Muscle layer of duodenum (tissue), 2 donors: ENCODE measurements at regions not wholly inside any gene's neighbourhood (a gene's known extent, or its start where the extent isn't known, plus 50 kb on each side); places are given as distances from the start of the nearest gene placed in this dataset.

Experiments used
- H3K27ac ChIP-seq: one replicate; pipeline ENCODE4 v1.7.0; 2013; ENCODE audit warnings: mild to moderate bottlenecking, low read length
- H3K27me3 ChIP-seq: one replicate; pipeline ENCODE4 v1.7.0; 2013; ENCODE audit warnings: low read depth, mild to moderate bottlenecking, control low read depth, low read length
- H3K36me3 ChIP-seq, 2 donors: one replicate each; pipeline ENCODE4 v1.7.0; 2013; ENCODE audit warnings: low read length in 2 of 2, control low read depth in 1 of 2, mild to moderate bottlenecking in 1 of 2; ENCODE audit not compliant: insufficient read depth in 2 of 2, control insufficient read depth in 1 of 2
- H3K4me1 ChIP-seq, 2 donors: one replicate each; pipeline ENCODE4 v1.7.0; 2013; ENCODE audit warnings: low read length in 2 of 2, mild to moderate bottlenecking in 2 of 2, control low read depth in 1 of 2, moderate library complexity in 1 of 2; ENCODE audit not compliant: insufficient read depth in 2 of 2, control insufficient read depth in 1 of 2
- H3K4me3 ChIP-seq, 2 donors: one replicate each; pipeline ENCODE4 v1.7.0; 2013; ENCODE audit warnings: low read length in 2 of 2, low read depth in 1 of 2, mild to moderate bottlenecking in 1 of 2
- H3K9me3 ChIP-seq, 2 donors: one replicate each; pipeline ENCODE4 v1.7.0; 2013; ENCODE audit warnings: low read length in 2 of 2, control low read depth in 1 of 2, mild to moderate bottlenecking in 1 of 2; ENCODE audit not compliant: control insufficient read depth in 1 of 2
- donor health status: healthy.

DNA sequence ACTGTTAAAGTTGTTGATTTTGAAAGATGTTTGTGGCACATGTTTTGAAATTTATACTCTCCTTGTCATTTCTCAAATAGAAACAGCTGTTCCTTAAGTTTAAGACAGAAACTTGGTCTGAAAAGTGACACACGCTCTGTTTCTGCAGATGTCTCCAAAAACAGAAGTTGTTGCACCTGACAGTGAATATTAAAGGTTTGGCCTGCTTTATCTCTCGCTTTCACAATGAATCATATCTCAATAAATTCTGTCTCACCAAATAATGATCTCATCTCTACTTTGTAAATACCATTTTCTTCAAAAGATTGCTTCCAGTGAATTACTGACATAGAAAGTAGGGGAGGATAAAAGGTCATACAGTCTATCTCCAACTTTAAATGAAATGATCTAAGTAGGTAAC is 294.9 kb upstream of the SYT4 start:
- H3K9me3 ChIP-seq: no peaks in the 10 kb centered on the region
- no peak overlapping the region for H3K4me3 ChIP-seq

DNA sequence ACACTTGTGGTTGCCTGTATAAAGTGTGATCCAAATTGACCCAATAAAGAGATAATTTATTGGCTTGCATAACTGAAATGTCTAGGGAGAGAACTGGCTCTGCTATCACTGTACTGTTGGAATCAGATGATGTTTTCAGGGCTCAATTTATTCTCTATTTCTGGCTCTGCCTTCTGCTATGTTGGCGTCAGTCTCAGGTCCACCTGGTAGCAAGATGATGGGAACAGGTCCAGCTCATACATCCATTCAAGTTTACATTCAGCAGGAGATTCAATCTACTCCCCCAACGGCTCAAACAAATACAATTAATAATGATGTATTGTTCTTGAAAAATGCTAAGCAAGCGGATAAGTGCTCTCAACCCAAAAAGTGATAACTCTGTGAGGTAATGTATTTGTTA is 297.7 kb upstream of the SYT4 start:
- Histone ChIP-seq H3K36me3 (no peaks in the 10 kb centered on the region), H3K27ac (no peak overlapping the region), H3K4me3 (no peak overlapping the region), H3K27me3 (no peaks in the 10 kb centered on the region), H3K9me3 (no peaks in the 10 kb centered on the region), H3K4me1 (no peaks in the 10 kb centered on the region)

More for the DNA sequence above, 294.9 kb upstream of the SYT4 start:
- Histone ChIP-seq H3K27me3 (no peaks in the 10 kb centered on the region), H3K27ac (no peak overlapping the region), H3K4me1 (no peaks in the 10 kb centered on the region), H3K36me3 (no peaks in the 10 kb centered on the region)

DNA sequence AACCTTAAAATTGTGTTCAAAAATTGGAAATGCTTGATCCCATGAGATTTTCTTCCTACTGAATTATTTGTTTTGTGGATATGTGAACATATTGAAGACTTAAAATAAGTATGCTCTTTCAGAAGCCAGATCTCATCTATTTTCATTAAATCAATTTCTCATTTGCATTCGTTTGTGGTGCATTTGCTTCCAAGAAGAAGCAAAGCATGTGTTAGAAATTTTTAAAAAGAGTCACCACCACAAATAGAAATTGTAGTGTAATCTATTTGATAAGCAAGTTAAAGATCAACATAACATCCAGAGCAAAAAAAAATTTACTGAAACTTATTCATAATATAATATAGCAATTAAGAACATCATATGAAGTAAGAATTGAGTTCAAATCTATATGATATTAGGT is 300.9 kb upstream of the SYT4 start:
- H3K27ac ChIP-seq: no peak overlapping the region
- H3K36me3 ChIP-seq: no peaks in the 10 kb centered on the region
- H3K27me3 ChIP-seq: no peaks in the 10 kb centered on the region
- H3K4me3 ChIP-seq: no peak overlapping the region
- H3K9me3 ChIP-seq: no peaks in the 10 kb centered on the region
- no peaks in the 10 kb centered on the region for H3K4me1 ChIP-seq

DNA sequence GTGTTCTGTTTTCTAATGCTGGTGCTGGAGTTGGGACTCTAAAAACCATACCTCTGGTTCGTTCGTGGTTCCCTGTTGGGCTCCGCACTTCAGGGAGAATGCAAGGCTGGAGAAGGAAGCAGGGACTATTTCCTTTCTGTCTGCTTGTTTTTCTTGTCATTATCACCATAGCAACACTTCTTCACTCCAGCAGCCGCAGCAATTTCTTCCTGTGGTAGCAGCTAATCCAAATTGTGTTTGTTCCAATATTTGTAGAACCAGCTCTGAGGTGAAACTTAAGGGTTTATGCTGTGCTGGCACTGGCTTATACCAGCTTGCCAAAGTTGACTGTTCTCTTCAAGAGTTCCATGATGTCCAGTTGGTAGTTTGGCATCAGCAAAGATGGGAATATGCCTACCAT is 301.4 kb upstream of the SYT4 start:
- Histone ChIP-seq H3K27ac (no peak overlapping the region), H3K36me3 (no peaks in the 10 kb centered on the region), H3K27me3 (no peaks in the 10 kb centered on the region), H3K9me3 (no peaks in the 10 kb centered on the region), H3K4me1 (no peaks in the 10 kb centered on the region), H3K4me3 (no peak overlapping the region)

DNA sequence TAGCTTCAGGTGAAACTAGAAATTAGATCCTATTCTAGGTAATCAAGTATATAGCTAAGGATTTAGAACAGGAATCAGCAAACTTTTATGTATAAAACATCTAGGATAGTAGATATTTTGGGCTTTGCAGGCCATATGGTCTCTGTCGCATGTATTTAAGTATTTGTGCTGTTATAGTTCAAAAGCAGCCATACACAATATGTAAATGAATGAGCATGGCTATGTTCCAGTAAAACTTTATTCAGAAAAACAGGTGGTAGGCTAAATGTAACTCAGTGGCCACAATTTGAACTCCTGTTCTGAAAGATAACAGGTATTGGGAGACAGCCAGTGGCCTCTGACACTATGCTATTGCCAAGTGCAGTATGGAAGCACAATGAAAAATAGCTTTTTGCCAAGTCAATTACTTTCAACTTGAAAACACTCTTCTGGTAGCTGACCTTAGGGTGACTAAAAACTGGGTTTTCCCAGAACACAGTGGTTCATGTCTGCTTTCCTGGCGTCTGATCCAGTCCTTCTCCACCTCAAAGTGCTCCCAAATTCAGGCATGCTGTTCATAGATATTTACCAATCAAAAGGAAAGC is 304.7 kb upstream of the SYT4 start:
- Histone ChIP-seq H3K27me3 (no peaks in the 10 kb centered on the region), H3K4me1 (no peaks in the 10 kb centered on the region), H3K36me3 (no peaks in the 10 kb centered on the region), H3K9me3 (no peaks in the 10 kb centered on the region), H3K4me3 (no peak overlapping the region), H3K27ac (no peak overlapping the region)

DNA sequence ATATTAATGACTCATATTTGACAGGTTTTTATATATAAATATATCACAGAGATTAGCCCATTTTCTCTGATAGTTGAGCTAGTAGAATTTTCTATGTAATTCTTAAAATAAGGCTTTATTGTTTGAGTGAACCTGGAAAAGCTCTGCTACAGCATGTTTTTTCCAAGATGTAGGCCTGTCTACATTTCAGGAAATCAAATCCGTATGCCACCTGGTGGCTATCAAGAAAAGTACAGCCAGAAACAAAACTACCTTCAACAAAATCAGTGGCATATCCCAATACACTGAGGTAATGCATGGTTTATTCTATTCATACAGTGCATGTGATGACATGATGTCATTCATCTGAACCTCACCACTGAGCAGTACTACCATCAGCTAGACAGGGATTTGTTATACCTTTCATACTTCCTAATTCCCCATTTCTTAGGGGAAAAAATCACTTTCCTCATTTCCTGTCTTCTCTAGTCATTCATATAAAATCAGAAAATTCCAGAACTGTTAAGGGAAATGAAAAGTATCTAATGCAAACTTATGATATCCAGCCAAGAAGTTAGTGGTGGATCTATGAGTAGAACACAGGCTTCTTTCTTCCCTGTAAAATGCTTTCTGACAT is 310.4 kb upstream of the SYT4 start:
- no peaks in the 10 kb centered on the region for H3K36me3 ChIP-seq
- no peaks in the 10 kb centered on the region for H3K27me3 ChIP-seq
- H3K4me1 ChIP-seq: no peaks in the 10 kb centered on the region
- no peak overlapping the region for H3K27ac ChIP-seq
- no peaks in the 10 kb centered on the region for H3K9me3 ChIP-seq
- no peak overlapping the region for H3K4me3 ChIP-seq

DNA sequence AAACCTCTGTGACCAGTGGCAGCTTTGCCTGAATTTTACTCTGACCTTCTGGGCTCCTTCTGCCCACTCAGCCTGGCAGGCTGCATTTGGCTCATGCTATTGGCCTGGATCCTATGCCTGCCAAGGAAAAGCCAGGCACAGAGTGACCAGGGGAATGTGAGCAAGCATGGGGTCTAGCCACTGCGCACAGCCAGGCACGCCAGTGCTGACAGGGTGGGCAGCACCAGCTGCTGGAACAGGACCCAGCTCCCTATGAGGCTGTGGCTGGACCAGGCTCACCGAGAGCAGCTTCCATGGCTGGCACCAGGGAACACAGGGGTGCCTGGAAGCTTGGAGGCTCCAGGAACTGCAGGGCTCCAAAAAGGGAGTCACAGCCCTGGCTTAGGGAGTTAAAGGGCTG is 311.5 kb upstream of the SYT4 start:
- H3K9me3 ChIP-seq: no peaks in the 10 kb centered on the region

DNA sequence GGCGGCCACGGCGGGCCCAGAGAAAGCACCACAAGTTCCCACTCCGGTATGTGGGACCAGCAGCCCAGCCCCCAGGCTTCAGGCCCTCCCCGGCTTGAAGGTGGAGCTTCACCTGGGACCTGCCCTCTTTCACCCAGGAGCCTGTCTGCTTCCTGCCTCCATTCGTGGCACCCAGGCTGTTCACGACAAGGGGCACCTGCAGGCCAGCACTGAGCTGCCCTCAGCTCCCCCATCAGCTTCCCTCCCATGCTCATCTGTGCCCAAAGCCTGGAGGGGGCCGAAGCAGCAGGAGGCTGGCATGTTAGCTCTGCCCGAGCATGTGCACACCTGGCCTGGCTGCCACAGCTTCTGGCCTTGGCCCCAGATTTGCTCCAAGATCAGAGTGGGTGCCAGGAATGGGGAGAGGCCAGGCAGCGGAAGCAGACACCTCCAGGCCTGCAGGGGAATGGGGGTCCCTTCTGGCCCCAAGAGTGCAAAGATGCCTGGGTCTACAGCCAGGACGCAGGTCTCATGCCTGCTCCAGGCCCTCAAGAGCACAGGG is 312.4 kb upstream of the SYT4 start:
- Histone ChIP-seq H3K4me3 (no peak overlapping the region), H3K4me1 (no peaks in the 10 kb centered on the region), H3K9me3 (no peaks in the 10 kb centered on the region), H3K27ac (no peak overlapping the region), H3K27me3 (no peaks in the 10 kb centered on the region), H3K36me3 (no peaks in the 10 kb centered on the region)

More for the DNA sequence above, 311.5 kb upstream of the SYT4 start:
- H3K4me1 ChIP-seq: no peaks in the 10 kb centered on the region
- H3K27ac ChIP-seq: no peak overlapping the region
- no peaks in the 10 kb centered on the region for H3K36me3 ChIP-seq
- no peak overlapping the region for H3K4me3 ChIP-seq
- no peaks in the 10 kb centered on the region for H3K27me3 ChIP-seq

DNA sequence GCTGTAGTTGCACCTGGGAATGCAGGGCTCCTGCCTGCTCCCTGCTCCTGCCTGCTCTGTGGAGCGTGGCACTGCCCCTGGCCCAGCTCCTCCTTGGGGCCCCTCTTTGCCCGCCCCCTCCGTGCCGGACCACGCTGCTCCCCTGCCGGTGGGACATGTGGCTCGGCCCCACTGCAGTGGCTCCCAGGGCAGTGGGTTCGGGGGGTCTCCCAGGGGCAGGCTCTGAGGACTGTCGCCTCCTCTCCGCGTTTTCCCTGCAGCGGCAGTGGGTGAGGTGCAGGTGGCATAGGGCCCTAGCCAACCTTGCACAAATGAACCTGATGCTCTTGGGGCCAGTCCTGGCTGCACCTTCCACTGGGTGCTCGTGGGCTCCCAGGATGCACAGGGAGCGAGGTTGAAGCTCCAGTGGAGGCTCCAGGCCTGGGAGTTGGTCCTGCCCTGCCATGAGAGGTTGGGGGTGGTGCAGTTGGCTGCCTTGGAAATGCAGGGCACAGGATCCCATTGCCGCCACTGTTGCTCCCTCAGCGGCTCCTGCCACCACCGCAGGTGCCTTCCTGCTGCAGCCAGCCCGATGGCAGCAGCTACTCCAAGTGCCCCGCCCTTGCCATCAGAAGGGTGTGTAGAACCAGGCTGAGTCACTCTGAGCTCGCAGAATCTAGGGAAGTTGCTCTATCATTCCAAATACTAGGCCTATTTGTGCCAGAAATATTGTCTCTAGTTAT is 313.1 kb upstream of the SYT4 start:
- no peak overlapping the region for H3K27ac ChIP-seq
- H3K4me1 ChIP-seq: no peaks in the 10 kb centered on the region
- no peaks in the 10 kb centered on the region for H3K27me3 ChIP-seq
- H3K36me3 ChIP-seq: no peaks in the 10 kb centered on the region
- H3K9me3 ChIP-seq: no peaks in the 10 kb centered on the region
- H3K4me3 ChIP-seq: no peak overlapping the region

DNA sequence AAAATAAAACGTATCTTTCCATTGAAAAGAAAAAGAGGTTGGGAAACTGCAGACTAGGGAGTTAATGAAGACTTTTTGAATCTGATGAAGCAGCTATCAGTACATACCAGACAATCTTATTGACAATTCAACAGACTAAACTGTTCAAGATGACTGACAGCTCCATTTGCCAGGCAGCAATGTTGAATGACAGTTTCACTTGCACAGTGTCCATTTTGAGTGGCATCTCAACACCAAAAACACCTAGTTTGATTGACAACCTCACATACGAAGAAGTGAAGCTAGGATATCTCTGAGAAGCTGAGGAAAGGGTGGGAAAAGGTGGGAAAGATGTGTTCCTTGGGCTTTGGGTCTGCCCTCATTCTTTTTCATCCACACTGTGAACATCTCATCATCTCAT is 315.0 kb upstream of the SYT4 start:
- no peaks in the 10 kb centered on the region for H3K4me1 ChIP-seq

DNA sequence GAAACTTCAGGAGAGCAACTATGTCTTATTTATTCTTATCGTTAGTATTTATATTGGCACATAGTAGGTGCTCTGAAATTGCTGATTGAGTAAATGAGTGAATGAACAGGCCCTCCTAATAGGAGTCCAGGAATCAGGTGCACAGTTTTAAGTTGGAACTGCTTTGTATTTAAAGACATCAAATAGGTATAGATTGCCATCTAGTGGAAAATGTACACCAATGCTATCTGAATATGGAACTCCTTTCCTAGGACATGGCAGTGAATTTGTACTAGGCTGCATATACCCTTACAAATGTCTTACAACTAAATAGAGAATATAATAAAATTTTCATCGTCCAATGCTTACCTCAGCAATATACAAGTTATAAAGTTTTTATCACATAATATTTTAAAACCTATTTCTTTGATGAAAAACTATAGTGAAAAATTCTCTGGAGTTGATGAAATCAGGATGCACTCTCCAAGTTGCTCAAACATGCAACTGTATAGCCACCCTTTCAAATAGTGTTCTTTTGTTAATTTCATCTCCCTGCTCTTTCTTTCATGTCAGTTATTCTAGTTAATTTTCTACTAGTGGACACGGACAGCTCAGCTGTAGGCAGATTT is 318.9 kb upstream of the SYT4 start:
- Histone ChIP-seq H3K36me3 (no peaks in the 10 kb centered on the region), H3K4me3 (no peak overlapping the region), H3K9me3 (no peaks in the 10 kb centered on the region), H3K27ac (no peak overlapping the region), H3K4me1 (no peaks in the 10 kb centered on the region), H3K27me3 (no peaks in the 10 kb centered on the region)

More for the DNA sequence above, 315.0 kb upstream of the SYT4 start:
- no peaks in the 10 kb centered on the region for H3K9me3 ChIP-seq
- H3K4me3 ChIP-seq: no peak overlapping the region
- H3K36me3 ChIP-seq: no peaks in the 10 kb centered on the region
- H3K27ac ChIP-seq: no peak overlapping the region
- H3K27me3 ChIP-seq: no peaks in the 10 kb centered on the region
